DMS114 treated with DMSO at 0.1 percent for 48 hours (cell line): ENCODE measurements at regions not wholly inside any gene's neighbourhood (a gene's known extent, or its start where the extent isn't known, plus 50 kb on each side); places are given as distances from the start of the nearest gene placed in this dataset.

Experiments used
- DNase-seq: peaks from one replicate; lab custom pipeline; 2025; ENCODE audit not compliant: unreplicated experiment; lab: John Stamatoyannopoulos, UW

- DNase-seq, result no peak
Measured at GRCh38 chr9:13665418-13666066, 386.1 kb upstream of the MPDZ start.

- DNase-seq, result no peak
Measured at GRCh38 chr9:13661014-13661413, 381.5 kb upstream of the MPDZ start.

- DNase-seq, result no peak
Measured at GRCh38 chr9:13651969-13652663, 372.6 kb upstream of the MPDZ start.

- no peak for DNase-seq
Measured at GRCh38 chr9:13651526-13651925, 372.0 kb upstream of the MPDZ start.

DNA sequence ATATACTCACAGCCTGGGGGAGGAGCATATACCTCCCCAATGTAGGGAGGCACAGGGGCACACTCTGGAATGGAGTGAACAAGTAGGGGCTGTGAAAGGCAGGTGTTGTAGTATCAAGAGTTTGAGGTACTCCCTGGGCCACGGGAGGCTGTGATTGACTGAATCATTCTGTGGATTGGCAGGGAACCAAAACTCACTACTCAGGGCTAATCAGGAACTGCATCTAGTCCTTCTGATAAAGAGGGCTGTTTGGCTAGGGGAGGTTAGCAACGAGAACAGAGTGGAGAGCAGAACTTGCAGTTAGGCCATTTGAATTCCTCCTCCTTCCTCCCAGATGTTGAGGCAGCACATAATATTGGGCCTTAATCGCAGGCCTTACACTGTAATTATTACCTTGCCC is 369.2 kb upstream of the MPDZ start:
- no peak for DNase-seq

GRCh38 chr9:13648068-13648467 is 368.6 kb upstream of the MPDZ start:
- DNase-seq, result no peak

DNA sequence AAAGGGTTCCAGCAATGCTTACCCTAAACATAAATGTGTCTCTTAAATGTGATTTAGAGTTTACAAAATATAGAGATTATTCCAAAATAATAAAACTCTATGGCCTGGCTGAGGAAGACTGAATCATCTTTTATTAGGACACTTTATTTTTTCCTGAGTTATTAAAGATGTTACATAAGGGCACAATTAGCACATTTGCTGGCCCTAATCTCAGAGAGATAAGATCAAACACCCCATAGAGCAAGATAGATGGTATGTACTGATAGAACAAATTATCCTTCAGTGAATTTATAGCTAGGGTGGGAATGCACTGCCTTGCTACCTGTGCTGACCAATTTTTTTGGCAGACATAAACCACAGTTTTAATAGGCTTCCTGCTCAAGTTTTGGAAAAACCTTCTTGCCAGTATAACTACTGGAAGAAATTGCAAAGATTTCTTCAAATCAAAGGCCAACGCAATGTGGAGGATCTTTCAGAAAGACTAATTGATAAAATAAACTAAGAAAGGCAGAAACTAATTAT is 367.1 kb upstream of the MPDZ start:
- DNase-seq, result no peak

DNA sequence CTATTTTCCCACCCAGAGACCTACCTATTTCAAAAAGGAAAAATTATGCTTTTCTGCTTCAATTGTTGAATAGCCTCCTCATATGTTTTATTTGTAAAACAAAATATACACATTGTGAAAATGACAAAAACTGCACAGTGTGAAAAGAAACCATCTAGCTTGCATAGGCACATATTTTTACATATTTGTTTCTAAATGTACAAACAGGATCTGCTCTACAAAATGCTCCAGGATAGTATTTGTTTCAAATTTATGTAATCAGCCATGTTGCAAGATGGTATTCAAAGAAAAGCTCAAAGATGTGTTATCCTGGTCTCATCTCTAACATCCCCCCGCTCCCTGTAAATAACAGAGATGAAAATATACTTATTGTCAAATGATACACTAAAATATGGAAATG is 366.1 kb upstream of the MPDZ start:
- DNase-seq, result no peak

- no peak for DNase-seq
Measured at GRCh38 chr9:13644675-13645074, 365.2 kb upstream of the MPDZ start.

GRCh38 chr9:13642646-13643045 is 363.2 kb upstream of the MPDZ start:
- no peak for DNase-seq

GRCh38 chr9:13629067-13629466 is 349.6 kb upstream of the MPDZ start:
- DNase-seq, result no peak

- DNase-seq, result no peak
Measured at GRCh38 chr9:13628526-13628925, 349.0 kb upstream of the MPDZ start.

DNA sequence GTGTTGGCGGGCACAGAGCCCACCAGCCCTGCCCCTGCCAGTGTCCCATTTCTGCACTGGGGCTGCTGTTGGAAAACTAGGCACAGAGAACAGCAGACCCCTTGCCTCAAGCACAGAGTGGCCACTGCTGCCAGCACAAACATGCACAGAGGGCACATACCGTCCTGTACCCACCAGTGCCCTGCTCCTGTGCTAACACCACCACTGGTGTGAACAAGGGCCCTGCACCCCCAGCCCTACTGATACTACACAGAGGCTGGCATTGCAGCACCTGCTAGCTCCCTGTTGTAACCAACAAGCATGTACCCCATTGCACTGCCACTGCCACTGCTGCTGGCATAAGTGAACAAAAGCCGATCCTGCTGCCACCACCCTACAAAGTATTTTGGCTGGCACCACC is 348.0 kb upstream of the MPDZ start:
- DNase-seq, result no peak

DNA sequence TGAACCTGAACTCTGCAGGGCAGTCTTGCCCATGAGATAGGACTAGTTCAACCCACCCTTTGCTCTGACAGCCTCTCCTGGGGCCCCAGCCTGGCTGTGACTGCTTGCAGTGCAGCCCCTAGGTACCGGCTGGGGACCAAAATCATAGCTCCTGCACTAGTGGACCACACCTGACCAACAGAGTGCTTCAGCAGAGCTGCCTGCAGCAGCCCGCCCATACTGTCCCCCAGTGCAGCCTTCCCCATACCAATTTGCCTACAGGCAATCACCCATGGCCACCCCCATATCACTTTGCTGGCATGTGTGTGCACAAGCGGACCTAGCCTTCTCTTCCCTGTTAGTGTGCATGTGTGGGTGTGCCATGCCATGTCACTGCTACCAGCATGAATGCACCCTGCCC is 347.6 kb upstream of the MPDZ start:
- DNase-seq, result no peak

- DNase-seq, result no peak
Measured at GRCh38 chr9:13626601-13627000, 347.1 kb upstream of the MPDZ start.

GRCh38 chr9:13621872-13622564 is 342.5 kb upstream of the MPDZ start:
- DNase-seq, result no peak

DNA sequence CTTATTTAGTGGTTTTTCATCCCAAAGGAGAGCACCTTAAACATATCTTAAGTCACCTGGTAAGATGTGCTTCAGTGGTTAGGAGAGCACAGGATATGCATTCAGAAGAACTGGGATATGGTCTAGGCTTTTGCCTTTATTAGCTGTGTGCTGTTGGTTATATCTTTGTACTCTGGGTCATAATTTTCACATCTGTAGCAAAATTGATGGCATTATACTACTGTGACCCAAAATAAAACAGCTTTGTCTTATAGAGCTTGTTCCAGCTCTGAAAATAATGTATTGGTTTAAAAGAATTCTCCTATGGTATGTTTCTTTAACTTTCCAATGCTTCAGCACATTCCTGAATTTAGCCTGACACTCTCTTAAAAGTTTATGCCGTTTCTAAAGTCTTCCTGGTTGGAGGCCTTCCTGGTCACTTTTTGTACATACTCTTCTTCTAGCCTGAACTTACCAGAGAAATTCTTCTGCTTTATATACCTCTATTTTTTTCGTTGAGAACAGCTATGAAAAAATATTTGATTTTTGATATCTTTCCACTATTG is 337.1 kb upstream of the MPDZ start:
- DNase-seq, result no peak

GRCh38 chr9:13615660-13616490 is 336.4 kb upstream of the MPDZ start:
- DNase-seq, result no peak

- DNase-seq, result no peak
Measured at GRCh38 chr9:13614060-13614459, 334.6 kb upstream of the MPDZ start.

- DNase-seq, result no peak
Measured at GRCh38 chr9:13613296-13613695, 333.8 kb upstream of the MPDZ start.

GRCh38 chr9:13608451-13608850 is 329.0 kb upstream of the MPDZ start:
- no peak for DNase-seq
